Heart right ventricle (tissue), 16 donors: ENCODE measurements at regions not wholly inside any gene's neighbourhood (a gene's known extent, or its start where the extent isn't known, plus 50 kb on each side); places are given as distances from the start of the nearest gene placed in this dataset.

Experiments used
- ATAC-seq, 8 donors: fragments of 200-7000 bp; cut with Tn5 transposase; one replicate each; pipeline ENCODE4 v1.9.1; 2020; ENCODE audit warnings: mild to moderate bottlenecking in 8 of 8, moderate library complexity in 8 of 8, moderate number of reproducible peaks in 1 of 8
- DNase-seq, 2 donors: peaks; one replicate each; pipeline ENCODE4 v3.0.0-alpha.2; 2020
- H3K27ac ChIP-seq, 10 donors: fragments of 200-600 bp; sonication (generic) in 2 of 10; one replicate each; pipeline versions ENCODE4 v1.5.0 to v1.8.0; 2020 to 2022; ENCODE audit warnings: mild to moderate bottlenecking in 3 of 10
- H3K27me3 ChIP-seq, 7 donors: fragments of 200-600 bp; one replicate each; pipeline ENCODE4 v1.8.0; 2021 to 2022; ENCODE audit warnings: mild to moderate bottlenecking in 2 of 7
- H3K36me3 ChIP-seq, 9 donors: fragments of 200-600 bp; sonication (generic) in 1 of 9; one replicate each; pipeline versions ENCODE4 v1.5.0 to v1.8.0; 2020 to 2022; ENCODE audit warnings: mild to moderate bottlenecking in 2 of 9
- H3K4me1 ChIP-seq, 9 donors: fragments of 200-600 bp; sonication (generic) in 1 of 9; one replicate each; pipeline versions ENCODE4 v1.5.0 to v1.8.0; 2020 to 2022; ENCODE audit warnings: mild to moderate bottlenecking in 4 of 9
- H3K4me3 ChIP-seq, 10 donors: fragments of 200-600 bp; sonication (generic) in 2 of 10; one replicate each; pipeline versions ENCODE4 v1.5.0 to v1.8.0; 2020 to 2022; ENCODE audit warnings: mild to moderate bottlenecking in 7 of 10, moderate library complexity in 2 of 10
- H3K9me3 ChIP-seq, 11 donors: fragments of 200-600 bp in 10 of 11; sonication (generic) in 2 of 11; one replicate each; pipeline versions ENCODE4 v1.5.0 to v1.8.0; 2013 to 2022; ENCODE audit warnings: mild to moderate bottlenecking in 2 of 11, control low read depth in 1 of 11, moderate library complexity in 1 of 11
- WGBS, 2 donors: extraction: QIAGEN DNeasy Blood & Tissue Kit; methylation state at CpG; one replicate each; pipeline ENCODE4 v1.1.7; 2013; ENCODE audit warnings: inconsistent platforms in 1 of 2; 5-methylcytosine and 5-hydroxymethylcytosine counted together
- intact Hi-C, 10 donors: fragments of 100-400 bp; cut with DNase I; formaldehyde crosslinking; loops; one replicate each; pipeline versions ENCODE4 v1.11.1 to v1.14.2; 2022
- TF ChIP-seq, protein P1 (sequence below), 9 donors: fragments of 200-600 bp; sonication (generic) in 2 of 9; IDR thresholded peaks; one replicate each; pipeline versions ENCODE4 v1.5.0 to v1.8.0; 2021 to 2022; ENCODE audit warnings: antibody characterized with exemption in 9 of 9, mild to moderate bottlenecking in 5 of 9, moderate library complexity in 1 of 9
- donor health status: Arrhythmogenic right ventricular cardiomyopathy.
- donor health status: ischemic (EF 13 %, LVEDD 7.1; RV severe dilation, severe dysfunction).
- donor health status: healthy with polysubstance abuse.
- donor health status: DM: no; HTN: yes; CAD: no.
- donor health status: DM: no; HTN: no; CAD: no.
- donor health status: ischemic (EF 25% LVEDD 6.9; RV normal size, moderate dysfunction).
- donor health status: ischemic (EF 25% LVEDD 5.7; RV mildly dilated, moderate dysfunction).
- donor health status: healthy.
- donor health status: DM: yes; HTN: yes; CAD: no.
- donor health status: Ischemic cardiomyopathy.
- donor health status: ischemic (EF 35%, LVEDD 5.7; RV mildly dilated, moderate dysfunction).
- donor health status: nonischemic (EF 11% LVEDD 7.7; RV severe dilation, severe dysfunction).
- donor health status: DM: yes; HTN: yes; CAD: no.
- donor health status: PGD.
- donor health status: ischemic (EF 29% LVEDD 5.4; RV normal size, mild dysfunction).
- donor health status: nonischemic (EF 23%, LVEDD 6.1; RV moderate dilation, normal function).

DNA sequence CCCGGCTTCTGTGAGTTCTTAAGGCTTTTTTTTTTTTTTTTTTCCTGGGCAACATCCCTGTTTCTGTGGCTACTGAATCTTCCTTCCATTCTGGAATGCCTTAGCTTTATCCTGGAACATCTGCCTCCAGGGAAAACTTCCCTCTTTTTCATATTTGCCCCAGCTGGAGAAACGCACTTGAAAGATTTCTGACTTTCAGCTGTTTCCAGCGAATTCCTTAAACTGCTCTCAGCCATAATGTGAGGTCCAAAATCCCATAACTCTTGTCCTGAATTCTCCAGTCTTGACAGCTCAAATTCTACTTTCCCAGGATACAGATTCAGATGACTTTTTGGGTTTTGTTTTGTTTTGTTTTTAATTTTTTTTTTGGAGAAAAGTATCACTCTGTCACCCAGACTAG is 263.6 kb upstream of the AUTS2 start:
- intact Hi-C loops = no loop called here
- WGBS, 2 donors = 66 to 68% methylated on average over 3 of the region's 3 CpGs
- Histone ChIP-seq H3K9me3 (no peaks in the 10 kb centered on the region), H3K27me3 (peaks cover 0 to 6% (median 0%) of the 10 kb centered on the region in 7 donors), H3K36me3 (no peaks in the 10 kb centered on the region), H3K27ac (no peak overlapping the region), H3K4me1 (no peaks in the 10 kb centered on the region), H3K4me3 (no peak overlapping the region)
- ATAC-seq (no peak), DNase-seq (no peak)
- TF ChIP-seq, protein P1, sequence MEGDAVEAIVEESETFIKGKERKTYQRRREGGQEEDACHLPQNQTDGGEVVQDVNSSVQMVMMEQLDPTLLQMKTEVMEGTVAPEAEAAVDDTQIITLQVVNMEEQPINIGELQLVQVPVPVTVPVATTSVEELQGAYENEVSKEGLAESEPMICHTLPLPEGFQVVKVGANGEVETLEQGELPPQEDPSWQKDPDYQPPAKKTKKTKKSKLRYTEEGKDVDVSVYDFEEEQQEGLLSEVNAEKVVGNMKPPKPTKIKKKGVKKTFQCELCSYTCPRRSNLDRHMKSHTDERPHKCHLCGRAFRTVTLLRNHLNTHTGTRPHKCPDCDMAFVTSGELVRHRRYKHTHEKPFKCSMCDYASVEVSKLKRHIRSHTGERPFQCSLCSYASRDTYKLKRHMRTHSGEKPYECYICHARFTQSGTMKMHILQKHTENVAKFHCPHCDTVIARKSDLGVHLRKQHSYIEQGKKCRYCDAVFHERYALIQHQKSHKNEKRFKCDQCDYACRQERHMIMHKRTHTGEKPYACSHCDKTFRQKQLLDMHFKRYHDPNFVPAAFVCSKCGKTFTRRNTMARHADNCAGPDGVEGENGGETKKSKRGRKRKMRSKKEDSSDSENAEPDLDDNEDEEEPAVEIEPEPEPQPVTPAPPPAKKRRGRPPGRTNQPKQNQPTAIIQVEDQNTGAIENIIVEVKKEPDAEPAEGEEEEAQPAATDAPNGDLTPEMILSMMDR (IDR thresholded peaks at IDR 0.05) = no peak

DNA sequence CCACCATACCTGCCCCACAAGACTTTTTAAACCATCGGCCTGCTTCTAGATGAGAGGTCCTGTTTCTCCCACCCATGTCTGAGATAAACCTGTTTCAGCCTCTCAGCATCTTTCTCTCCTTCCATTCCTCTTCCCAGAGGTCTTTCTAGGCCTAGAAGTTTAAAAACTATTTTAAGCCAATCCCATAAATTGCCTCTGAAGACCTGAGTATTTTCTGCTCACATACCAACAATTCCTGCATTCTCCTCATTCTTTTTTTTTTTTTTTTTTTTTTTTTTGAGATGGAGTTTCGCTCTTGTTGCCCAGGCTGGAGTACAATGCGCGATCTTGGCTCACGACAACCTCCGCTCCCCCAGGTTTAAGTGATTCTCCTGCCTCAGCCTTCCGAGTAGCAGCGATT is 262.9 kb upstream of the AUTS2 start:
- ATAC-seq (no peak), DNase-seq (no peak)
- Histone ChIP-seq H3K27me3 (peaks cover 0 to 6% (median 0%) of the 10 kb centered on the region in 7 donors), H3K4me3 (no peak overlapping the region), H3K9me3 (no peaks in the 10 kb centered on the region), H3K27ac (no peak overlapping the region), H3K4me1 (no peaks in the 10 kb centered on the region), H3K36me3 (no peaks in the 10 kb centered on the region)
- TF ChIP-seq, protein P1 (IDR thresholded peaks at IDR 0.05) = no peak
- intact Hi-C loops = no loop called here
- WGBS, 2 donors = 95 to 96% methylated on average over 8 of the region's 8 CpGs

DNA sequence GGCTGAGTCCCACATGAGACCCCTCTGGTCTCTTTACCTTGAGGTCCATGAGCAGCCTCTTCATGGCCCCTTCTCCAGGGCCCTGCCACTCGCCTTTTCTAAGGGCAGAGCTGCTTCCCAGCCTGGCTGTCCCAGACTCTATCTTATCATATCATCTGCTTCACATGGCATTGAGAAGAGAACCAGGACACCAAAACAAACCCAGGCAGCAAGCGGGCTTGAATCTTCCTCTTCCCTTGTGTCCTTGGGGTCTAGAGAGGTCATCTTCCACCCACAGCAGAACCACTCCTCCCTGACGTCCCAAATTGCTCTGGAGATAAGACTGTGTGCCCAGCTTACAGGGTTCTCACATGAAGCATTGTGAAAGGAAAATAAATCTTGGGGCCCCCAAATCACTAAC is 261.3 kb upstream of the AUTS2 start:
- TF ChIP-seq, protein P1 (IDR thresholded peaks at IDR 0.05) = no peak
- 74 to 82% methylated on average over 3 of the region's 3 CpGs for WGBS, 2 donors
- Histone ChIP-seq H3K27me3 (peaks cover 0 to 12% (median 0%) of the 10 kb centered on the region in 7 donors), H3K4me1 (no peaks in the 10 kb centered on the region), H3K36me3 (no peaks in the 10 kb centered on the region), H3K4me3 (no peak overlapping the region), H3K27ac (no peak overlapping the region), H3K9me3 (no peaks in the 10 kb centered on the region)
- ATAC-seq = no peak
- intact Hi-C loops = no loop called here
- no peak for DNase-seq

DNA sequence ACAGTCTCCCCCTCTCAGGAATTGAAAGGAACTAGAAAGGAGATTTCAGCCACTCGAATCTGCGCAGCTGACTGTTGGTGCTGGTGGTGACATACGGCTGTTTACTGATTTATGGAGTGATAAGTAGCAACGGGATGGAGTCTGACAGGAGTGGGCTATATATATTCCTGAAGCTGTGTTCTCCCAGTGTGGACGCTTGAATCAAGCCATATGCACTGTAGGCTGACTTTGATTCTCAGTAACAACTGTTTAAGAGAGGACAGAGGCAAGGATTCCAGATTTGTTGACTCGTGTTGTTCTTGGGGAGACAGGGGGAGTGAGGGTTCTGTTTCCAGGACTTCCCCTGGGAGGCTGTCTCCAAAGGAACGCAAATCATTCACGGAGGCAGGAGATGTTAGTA is 260.1 kb upstream of the AUTS2 start:
- no peak overlapping the region for H3K4me3 ChIP-seq
- no peaks in the 10 kb centered on the region for H3K4me1 ChIP-seq
- intact Hi-C loops = no loop called here
- H3K36me3 ChIP-seq = no peaks in the 10 kb centered on the region
- DNase-seq (no peak), ATAC-seq (no peak)
- no peak overlapping the region for H3K27ac ChIP-seq
- H3K9me3 ChIP-seq = no peaks in the 10 kb centered on the region
- TF ChIP-seq, protein P1 (IDR thresholded peaks at IDR 0.05) = no peak
- H3K27me3 ChIP-seq = peaks cover 0 to 12% (median 0%) of the 10 kb centered on the region in 7 donors
- WGBS, 2 donors = 50 to 57% methylated on average over 8 of the region's 8 CpGs
